Neural crest cell (in vitro differentiated cells): ENCODE measurements at regions not wholly inside any gene's neighbourhood (a gene's known extent, or its start where the extent isn't known, plus 50 kb on each side); places are given as distances from the start of the nearest gene placed in this dataset. TPM values are rescaled to one million over a fixed set of nuclear protein-coding genes. Genes with fewer than 3 reads are reported as not detected.
"Not testable (repeated sequence)": the region's sequence is repeated elsewhere in the genome, so short reads cannot be mapped to it uniquely, and the experiment has no call there.

Experiments
- DNase-seq: peaks from one replicate; pipeline ENCODE4 v3.0.0; 2021; ENCODE audit warnings: low read depth, mixed read lengths, low spot score
- H3K27ac Mint-ChIP-seq: one replicate; pipeline ENCODE4 v1.8.0; 2021; ENCODE audit warnings: mild to moderate bottlenecking, mixed read lengths; ENCODE audit not compliant: unreplicated experiment
- H3K27me3 Mint-ChIP-seq: 2 replicates; pipeline ENCODE4 v1.8.0; 2021; ENCODE audit warnings: low read depth, mild to moderate bottlenecking, mixed read lengths
- H3K36me3 Mint-ChIP-seq: 2 replicates; pipeline ENCODE4 v1.8.0; 2021; ENCODE audit warnings: low read depth, mild to moderate bottlenecking, mixed read lengths
- H3K4me1 Mint-ChIP-seq: 2 replicates; pipeline ENCODE4 v1.8.0; 2021; ENCODE audit warnings: mixed read lengths
- H3K4me3 Mint-ChIP-seq: one replicate; pipeline ENCODE4 v1.8.0; 2021; ENCODE audit warnings: mild to moderate bottlenecking, mixed read lengths
- H3K9me3 Mint-ChIP-seq: 2 replicates; pipeline ENCODE4 v1.8.0; 2021; ENCODE audit warnings: mixed read lengths
- microRNA-seq: library from miRNA; unstranded; fragments of <30 nt; microRNA quantifications from one replicate; pipeline ENCODE4, GENCODE V29; 2020
- TF ChIP-seq, protein P1 (sequence below): fragments of 200-600 bp; sonication (generic); conservative IDR thresholded peaks from 2 replicates; pipeline ENCODE4 v1.5.0; 2021; ENCODE audit warnings: antibody characterized with exemption, mild to moderate bottlenecking

DNA sequence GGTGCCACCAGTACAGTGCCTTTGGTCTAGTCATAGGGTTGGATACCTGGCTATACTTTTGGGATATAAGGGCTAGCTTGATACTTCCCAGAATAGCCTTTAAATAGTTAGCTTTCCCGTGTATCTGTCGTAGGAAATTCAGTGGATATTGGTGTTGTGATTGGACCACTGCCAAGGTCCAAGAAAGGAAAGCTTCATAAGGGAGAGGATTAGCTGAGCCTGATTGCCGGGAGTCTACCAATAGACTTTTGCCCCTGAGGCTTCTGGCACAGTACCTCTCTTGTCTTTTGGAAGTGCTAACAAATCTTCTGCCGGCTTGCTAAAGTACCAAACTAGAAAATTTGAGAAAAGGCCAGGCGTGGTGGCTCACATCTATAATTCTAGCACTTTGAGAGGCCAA is 61.1 kb upstream of the XIST start:
- no peak for DNase-seq
- peaks cover 46% of the 10 kb centered on the region for H3K4me1 Mint-ChIP-seq
- TF ChIP-seq, protein P1, sequence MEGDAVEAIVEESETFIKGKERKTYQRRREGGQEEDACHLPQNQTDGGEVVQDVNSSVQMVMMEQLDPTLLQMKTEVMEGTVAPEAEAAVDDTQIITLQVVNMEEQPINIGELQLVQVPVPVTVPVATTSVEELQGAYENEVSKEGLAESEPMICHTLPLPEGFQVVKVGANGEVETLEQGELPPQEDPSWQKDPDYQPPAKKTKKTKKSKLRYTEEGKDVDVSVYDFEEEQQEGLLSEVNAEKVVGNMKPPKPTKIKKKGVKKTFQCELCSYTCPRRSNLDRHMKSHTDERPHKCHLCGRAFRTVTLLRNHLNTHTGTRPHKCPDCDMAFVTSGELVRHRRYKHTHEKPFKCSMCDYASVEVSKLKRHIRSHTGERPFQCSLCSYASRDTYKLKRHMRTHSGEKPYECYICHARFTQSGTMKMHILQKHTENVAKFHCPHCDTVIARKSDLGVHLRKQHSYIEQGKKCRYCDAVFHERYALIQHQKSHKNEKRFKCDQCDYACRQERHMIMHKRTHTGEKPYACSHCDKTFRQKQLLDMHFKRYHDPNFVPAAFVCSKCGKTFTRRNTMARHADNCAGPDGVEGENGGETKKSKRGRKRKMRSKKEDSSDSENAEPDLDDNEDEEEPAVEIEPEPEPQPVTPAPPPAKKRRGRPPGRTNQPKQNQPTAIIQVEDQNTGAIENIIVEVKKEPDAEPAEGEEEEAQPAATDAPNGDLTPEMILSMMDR, result no peak
- H3K27me3 Mint-ChIP-seq, result no peaks in the 10 kb centered on the region
- H3K36me3 Mint-ChIP-seq, result no peaks in the 10 kb centered on the region
- peaks cover 2% of the 10 kb centered on the region for H3K9me3 Mint-ChIP-seq
- no peak overlapping the region for H3K4me3 Mint-ChIP-seq
- H3K27ac Mint-ChIP-seq, result no peak overlapping the region

DNA sequence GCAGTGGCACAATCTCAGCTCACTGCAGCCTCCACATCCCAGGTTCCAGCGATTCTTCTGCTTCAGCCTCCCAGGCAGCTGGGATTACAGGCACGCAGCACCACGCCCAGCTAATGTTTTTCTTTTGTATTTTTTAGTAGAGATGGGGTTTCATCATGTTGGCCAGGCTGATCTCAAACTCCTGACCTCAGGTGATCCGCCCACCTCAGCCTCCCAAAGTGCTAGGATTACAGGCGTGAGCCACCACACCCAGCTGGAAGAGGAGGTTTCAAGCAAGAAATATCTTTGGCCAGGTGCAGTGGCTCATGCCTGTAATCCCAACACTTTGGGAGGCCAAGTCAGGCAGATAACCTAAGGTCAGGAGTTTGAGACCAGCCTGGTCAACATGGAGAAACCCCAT is 59.4 kb upstream of the XIST start:
- not testable (repeated sequence) for H3K36me3 Mint-ChIP-seq, H3K27me3 Mint-ChIP-seq, H3K27ac Mint-ChIP-seq, DNase-seq, H3K9me3 Mint-ChIP-seq, H3K4me3 Mint-ChIP-seq
- peaks cover 29% of the 10 kb centered on the region for H3K4me1 Mint-ChIP-seq

DNA sequence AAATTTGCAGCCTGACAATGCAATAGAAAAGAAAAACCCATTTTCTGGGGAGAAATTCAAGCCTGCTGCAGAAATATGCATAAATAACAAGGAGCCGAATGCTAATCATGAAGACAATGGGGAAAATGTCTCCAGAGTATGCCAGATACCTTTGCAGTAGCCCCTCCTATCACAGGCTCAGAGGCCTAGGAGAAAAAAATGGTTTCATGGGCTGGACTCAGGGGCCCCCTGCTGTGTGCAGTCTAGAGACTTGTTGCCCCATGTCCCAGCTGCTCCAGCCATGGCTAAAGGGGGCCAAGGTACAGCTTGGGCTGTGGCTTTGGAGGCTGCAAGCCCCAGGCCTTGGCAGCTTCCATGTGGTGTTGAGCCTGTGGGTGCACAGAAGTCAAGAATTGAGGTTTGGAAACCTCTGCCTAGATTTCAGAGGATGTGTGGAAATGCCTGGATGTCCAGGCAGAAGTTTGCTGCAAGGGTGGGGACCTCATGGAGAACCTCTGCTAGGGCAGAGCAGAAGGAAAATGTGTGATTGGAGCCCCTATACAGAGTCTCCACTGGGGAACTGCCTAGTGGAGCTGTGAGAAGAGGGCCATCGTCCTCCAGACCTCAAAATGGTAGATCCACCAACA is 53.3 kb upstream of the XIST start:
- H3K9me3 Mint-ChIP-seq, result peaks cover 15% of the 10 kb centered on the region
- not testable (repeated sequence) for DNase-seq, H3K4me3 Mint-ChIP-seq, H3K27ac Mint-ChIP-seq, H3K27me3 Mint-ChIP-seq, H3K4me1 Mint-ChIP-seq, H3K36me3 Mint-ChIP-seq

DNA sequence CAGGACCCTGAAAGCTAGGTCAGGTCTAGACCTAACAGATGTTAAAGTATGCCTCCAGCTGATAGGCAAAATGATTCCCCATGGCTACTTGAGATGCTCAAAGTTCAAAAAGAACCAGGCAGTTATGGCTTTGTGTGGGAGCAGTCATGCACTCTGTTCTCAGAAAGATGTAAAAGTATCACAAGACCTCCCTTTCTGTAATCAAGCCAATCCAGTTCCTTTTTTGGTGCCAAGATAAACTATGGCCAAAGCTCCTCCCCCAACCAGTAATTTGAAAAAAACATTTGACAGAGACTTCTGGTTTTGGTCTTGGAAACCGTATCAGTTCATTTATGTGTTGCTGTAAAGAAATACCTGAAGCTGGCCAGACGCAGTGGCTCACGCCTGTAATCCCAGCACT is 51.4 kb upstream of the XIST start:
- Mint-ChIP-seq H3K27ac (no peak overlapping the region), H3K9me3 (peaks cover 16% of the 10 kb centered on the region), H3K4me1 (peaks cover 2% of the 10 kb centered on the region), H3K27me3 (no peaks in the 10 kb centered on the region), H3K36me3 (peaks cover 6% of the 10 kb centered on the region), H3K4me3 (no peak overlapping the region)
- DNase-seq, result no peak
- TF ChIP-seq, protein P1, result no peak

Small RNA genes lying in the stretch of these regions (microRNA-seq; reads per million reads assigned to microRNA genes)
- not detected for gene MIR374B
- gene MIR374C, result not detected
- 4,336 reads per million, percentile 91 among the genes with 10 or more reads in this experiment for gene MIR421
